K562 (cell line): ENCODE measurements at regions not wholly inside any gene's neighbourhood (a gene's known extent, or its start where the extent isn't known, plus 50 kb on each side); places are given as distances from the start of the nearest gene placed in this dataset.

Experiments used
- CBFA2T3 ChIP-seq: fragments of 450-650 bp; IDR thresholded peaks from 2 replicates; pipeline ENCODE4 v1.6.1; 2017
- CHD2 ChIP-seq: IDR thresholded peaks from 2 replicates; pipeline ENCODE4 v1.6.1; 2011; ENCODE audit warnings: low read depth, low read length
- DDX20 ChIP-seq: fragments of 450-650 bp; IDR thresholded peaks from 2 replicates; pipeline ENCODE4 v1.6.1; 2016; ENCODE audit warnings: missing genetic modification characterization, low read depth, mild to moderate bottlenecking, missing compliant biosample characterization, moderate library complexity
- ESRRA ChIP-seq: fragments of 450-650 bp; IDR thresholded peaks from 2 replicates; pipeline ENCODE4 v1.6.1; 2014; ENCODE audit warnings: low read depth, mild to moderate bottlenecking, moderate library complexity, borderline replicate concordance
- MEF2A ChIP-seq: IDR thresholded peaks from 2 replicates; pipeline ENCODE4 v1.6.1; 2011; ENCODE audit warnings: low read depth, mild to moderate bottlenecking, low read length, moderate library complexity; ENCODE audit not compliant: control insufficient read depth
- MTA2 ChIP-seq: fragments of 450-650 bp; IDR thresholded peaks from 2 replicates; pipeline ENCODE4 v1.6.1; 2016; ENCODE audit warnings: low read depth
- MYNN ChIP-seq, 2 experiments: sonication (generic); formaldehyde crosslinking in 1 of 2; IDR thresholded peaks; 2 replicates each; pipeline versions ENCODE4 v1.5.0 to v1.6.1; 2016 to 2020; ENCODE audit warnings: antibody characterized with exemption in 1 of 2, missing genetic modification reagents in 1 of 2
- NFIC ChIP-seq: fragments of 450-650 bp; IDR thresholded peaks from 2 replicates; pipeline ENCODE4 v1.6.1; 2017; ENCODE audit warnings: mild to moderate bottlenecking, inconsistent platforms
- PML ChIP-seq: IDR thresholded peaks from 2 replicates; pipeline ENCODE4 v1.6.1; 2012; ENCODE audit warnings: low read length, inconsistent platforms
- ZBTB1 ChIP-seq: sonication (generic); formaldehyde crosslinking; IDR thresholded peaks from 2 replicates; pipeline ENCODE4 v1.8.1; 2023; ENCODE audit warnings: missing genetic modification reagents, low read depth, mild to moderate bottlenecking, borderline replicate concordance
- ZNF175 ChIP-seq: fragments of 200-800 bp; sonication (Bioruptor generic); IDR thresholded peaks from 2 replicates; pipeline ENCODE4 v1.6.1; 2016; ENCODE audit warnings: low read depth, mild to moderate bottlenecking, missing genetic modification characterization, missing compliant biosample characterization
- TF ChIP-seq, protein P1 (sequence below): fragments of 450-650 bp; IDR thresholded peaks from 2 replicates; pipeline ENCODE4 v1.7.0; 2016; ENCODE audit warnings: borderline replicate concordance
- TF ChIP-seq, protein P2 (sequence below): fragments of 250-450 bp; sonication (Bioruptor Pico); IDR thresholded peaks from 2 replicates; pipeline ENCODE4 v1.4.0; 2020; ENCODE audit warnings: mild to moderate bottlenecking, moderate library complexity
- TF ChIP-seq, protein P3 (sequence below), 3 experiments: fragments of 200-800 bp in 1 of 3; fragments of 250-450 bp in 1 of 3; fragments of 450-650 bp in 1 of 3; sonication (Bioruptor Pico) in 1 of 3; sonication (Bioruptor generic) in 1 of 3; formaldehyde crosslinking in 1 of 3; IDR thresholded peaks; 2 replicates each; pipeline versions ENCODE4 v1.6.1 to v1.8.0; 2016 to 2022; ENCODE audit warnings: mild to moderate bottlenecking in 2 of 3, missing genetic modification characterization in 2 of 3, missing compliant biosample characterization in 1 of 3, moderate library complexity in 1 of 3
- TF ChIP-seq, protein P4 (sequence below): fragments of 450-650 bp; IDR thresholded peaks from 2 replicates; pipeline ENCODE4 v1.6.1; 2016
- TF ChIP-seq, protein P5 (sequence below): sonication (generic); formaldehyde crosslinking; IDR thresholded peaks from 2 replicates; pipeline ENCODE4 v1.8.1; 2022; ENCODE audit warnings: missing genetic modification reagents

DNA sequence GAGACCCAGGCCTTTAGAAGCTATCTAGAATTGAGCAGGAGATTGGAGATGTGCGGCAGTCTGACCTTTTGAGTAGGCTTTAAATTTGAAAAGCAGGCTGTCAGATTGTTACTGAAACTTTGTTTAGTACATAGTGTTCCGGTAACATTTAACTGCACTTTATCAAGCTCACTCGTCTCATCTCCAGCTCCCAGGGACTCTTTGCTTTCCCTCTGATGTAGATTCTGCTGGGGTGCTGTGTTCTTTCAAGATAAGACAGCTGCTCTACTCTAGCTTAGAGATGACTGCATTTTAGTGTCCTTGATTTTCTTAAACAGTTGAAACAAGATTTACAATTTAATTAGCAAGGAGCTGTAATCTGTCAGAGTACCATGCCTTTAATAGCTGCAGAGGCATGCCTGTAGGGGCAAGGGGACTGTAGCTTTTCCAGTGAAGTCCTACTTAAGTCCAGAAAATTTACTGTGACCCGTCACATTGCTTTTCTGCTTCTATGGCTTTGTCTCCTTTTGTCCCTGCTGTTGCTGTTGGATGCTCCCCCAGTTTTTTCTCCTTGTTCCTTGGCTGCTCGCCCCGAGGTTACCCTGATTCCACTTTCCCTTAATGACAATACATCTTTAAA, 56.4 kb upstream of the MTPN start (continued):
- TF ChIP-seq MEF2A (peak; percentile 61), CBFA2T3 (peak; percentile 98), NFIC (peak; percentile 91), MYNN (IDR thresholded peaks at IDR 0.05) (peak; percentile 25; the same call in 1 of the 2 replicates), MYNN (CRISPR knock-in tag; IDR thresholded peaks at IDR 0.05) (no peak), CHD2 (no peak), ZBTB1 (CRISPR knock-in tag) (no peak), MTA2 (peak; percentile 90), PML (peak; percentile 96), DDX20 (tag) (no peak), ZNF175 (CRISPR knock-in tag) (peak; percentile 78; the same call in 1 of the 2 replicates), ESRRA (peak; percentile 33; the same call in 1 of the 2 replicates)
- TF ChIP-seq, protein P1, sequence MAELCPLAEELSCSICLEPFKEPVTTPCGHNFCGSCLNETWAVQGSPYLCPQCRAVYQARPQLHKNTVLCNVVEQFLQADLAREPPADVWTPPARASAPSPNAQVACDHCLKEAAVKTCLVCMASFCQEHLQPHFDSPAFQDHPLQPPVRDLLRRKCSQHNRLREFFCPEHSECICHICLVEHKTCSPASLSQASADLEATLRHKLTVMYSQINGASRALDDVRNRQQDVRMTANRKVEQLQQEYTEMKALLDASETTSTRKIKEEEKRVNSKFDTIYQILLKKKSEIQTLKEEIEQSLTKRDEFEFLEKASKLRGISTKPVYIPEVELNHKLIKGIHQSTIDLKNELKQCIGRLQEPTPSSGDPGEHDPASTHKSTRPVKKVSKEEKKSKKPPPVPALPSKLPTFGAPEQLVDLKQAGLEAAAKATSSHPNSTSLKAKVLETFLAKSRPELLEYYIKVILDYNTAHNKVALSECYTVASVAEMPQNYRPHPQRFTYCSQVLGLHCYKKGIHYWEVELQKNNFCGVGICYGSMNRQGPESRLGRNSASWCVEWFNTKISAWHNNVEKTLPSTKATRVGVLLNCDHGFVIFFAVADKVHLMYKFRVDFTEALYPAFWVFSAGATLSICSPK: no peak
- TF ChIP-seq, protein P2, sequence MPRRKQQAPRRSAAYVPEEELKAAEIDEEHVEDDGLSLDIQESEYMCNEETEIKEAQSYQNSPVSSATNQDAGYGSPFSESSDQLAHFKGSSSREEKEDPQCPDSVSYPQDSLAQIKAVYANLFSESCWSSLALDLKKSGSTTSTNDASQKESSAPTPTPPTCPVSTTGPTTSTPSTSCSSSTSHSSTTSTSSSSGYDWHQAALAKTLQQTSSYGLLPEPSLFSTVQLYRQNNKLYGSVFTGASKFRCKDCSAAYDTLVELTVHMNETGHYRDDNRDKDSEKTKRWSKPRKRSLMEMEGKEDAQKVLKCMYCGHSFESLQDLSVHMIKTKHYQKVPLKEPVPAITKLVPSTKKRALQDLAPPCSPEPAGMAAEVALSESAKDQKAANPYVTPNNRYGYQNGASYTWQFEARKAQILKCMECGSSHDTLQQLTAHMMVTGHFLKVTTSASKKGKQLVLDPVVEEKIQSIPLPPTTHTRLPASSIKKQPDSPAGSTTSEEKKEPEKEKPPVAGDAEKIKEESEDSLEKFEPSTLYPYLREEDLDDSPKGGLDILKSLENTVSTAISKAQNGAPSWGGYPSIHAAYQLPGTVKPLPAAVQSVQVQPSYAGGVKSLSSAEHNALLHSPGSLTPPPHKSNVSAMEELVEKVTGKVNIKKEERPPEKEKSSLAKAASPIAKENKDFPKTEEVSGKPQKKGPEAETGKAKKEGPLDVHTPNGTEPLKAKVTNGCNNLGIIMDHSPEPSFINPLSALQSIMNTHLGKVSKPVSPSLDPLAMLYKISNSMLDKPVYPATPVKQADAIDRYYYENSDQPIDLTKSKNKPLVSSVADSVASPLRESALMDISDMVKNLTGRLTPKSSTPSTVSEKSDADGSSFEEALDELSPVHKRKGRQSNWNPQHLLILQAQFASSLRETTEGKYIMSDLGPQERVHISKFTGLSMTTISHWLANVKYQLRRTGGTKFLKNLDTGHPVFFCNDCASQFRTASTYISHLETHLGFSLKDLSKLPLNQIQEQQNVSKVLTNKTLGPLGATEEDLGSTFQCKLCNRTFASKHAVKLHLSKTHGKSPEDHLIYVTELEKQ (CRISPR knock-in tag): no peak
- TF ChIP-seq, protein P3, sequence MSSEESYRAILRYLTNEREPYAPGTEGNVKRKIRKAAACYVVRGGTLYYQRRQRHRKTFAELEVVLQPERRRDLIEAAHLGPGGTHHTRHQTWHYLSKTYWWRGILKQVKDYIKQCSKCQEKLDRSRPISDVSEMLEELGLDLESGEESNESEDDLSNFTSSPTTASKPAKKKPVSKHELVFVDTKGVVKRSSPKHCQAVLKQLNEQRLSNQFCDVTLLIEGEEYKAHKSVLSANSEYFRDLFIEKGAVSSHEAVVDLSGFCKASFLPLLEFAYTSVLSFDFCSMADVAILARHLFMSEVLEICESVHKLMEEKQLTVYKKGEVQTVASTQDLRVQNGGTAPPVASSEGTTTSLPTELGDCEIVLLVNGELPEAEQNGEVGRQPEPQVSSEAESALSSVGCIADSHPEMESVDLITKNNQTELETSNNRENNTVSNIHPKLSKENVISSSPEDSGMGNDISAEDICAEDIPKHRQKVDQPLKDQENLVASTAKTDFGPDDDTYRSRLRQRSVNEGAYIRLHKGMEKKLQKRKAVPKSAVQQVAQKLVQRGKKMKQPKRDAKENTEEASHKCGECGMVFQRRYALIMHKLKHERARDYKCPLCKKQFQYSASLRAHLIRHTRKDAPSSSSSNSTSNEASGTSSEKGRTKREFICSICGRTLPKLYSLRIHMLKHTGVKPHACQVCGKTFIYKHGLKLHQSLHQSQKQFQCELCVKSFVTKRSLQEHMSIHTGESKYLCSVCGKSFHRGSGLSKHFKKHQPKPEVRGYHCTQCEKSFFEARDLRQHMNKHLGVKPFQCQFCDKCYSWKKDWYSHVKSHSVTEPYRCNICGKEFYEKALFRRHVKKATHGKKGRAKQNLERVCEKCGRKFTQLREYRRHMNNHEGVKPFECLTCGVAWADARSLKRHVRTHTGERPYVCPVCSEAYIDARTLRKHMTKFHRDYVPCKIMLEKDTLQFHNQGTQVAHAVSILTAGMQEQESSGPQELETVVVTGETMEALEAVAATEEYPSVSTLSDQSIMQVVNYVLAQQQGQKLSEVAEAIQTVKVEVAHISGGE (CRISPR knock-in tag; IDR thresholded peaks at IDR 0.05): 0 out of 6 replicates have a peak, but pooled peaks of 1 of the 3 experiments have one; percentile 62
- TF ChIP-seq, protein P4, sequence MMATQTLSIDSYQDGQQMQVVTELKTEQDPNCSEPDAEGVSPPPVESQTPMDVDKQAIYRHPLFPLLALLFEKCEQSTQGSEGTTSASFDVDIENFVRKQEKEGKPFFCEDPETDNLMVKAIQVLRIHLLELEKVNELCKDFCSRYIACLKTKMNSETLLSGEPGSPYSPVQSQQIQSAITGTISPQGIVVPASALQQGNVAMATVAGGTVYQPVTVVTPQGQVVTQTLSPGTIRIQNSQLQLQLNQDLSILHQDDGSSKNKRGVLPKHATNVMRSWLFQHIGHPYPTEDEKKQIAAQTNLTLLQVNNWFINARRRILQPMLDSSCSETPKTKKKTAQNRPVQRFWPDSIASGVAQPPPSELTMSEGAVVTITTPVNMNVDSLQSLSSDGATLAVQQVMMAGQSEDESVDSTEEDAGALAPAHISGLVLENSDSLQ: peak; percentile 77
- TF ChIP-seq, protein P5, sequence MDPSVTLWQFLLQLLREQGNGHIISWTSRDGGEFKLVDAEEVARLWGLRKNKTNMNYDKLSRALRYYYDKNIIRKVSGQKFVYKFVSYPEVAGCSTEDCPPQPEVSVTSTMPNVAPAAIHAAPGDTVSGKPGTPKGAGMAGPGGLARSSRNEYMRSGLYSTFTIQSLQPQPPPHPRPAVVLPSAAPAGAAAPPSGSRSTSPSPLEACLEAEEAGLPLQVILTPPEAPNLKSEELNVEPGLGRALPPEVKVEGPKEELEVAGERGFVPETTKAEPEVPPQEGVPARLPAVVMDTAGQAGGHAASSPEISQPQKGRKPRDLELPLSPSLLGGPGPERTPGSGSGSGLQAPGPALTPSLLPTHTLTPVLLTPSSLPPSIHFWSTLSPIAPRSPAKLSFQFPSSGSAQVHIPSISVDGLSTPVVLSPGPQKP (CRISPR knock-in tag): no peak
